ENCODE measurements at regions not wholly inside any gene's neighbourhood (a gene's known extent, or its start where the extent isn't known, plus 50 kb on each side); places are given as distances from the start of the nearest gene placed in this dataset.

GRCh38 chr3:988785-989184, 104.0 kb upstream of the CNTN6 start:
- no peak overlapping the region for H3K9ac ChIP-seq (replicated peaks in 1 of 4; ENCODE audit: extremely low read depth in 1 of 4, low read depth in 3 of 4, low read length in 3 of 4)
- H3K4me1 ChIP-seq (replicated peaks in 1 of 4; ENCODE audit: control insufficient read depth in 3 of 4, insufficient read depth in 4 of 4, low read length in 3 of 4) = no peaks in the 10 kb centered on the region
- H2AFZ ChIP-seq (ENCODE audit: low read length) = no peak overlapping the region
- H4K91ac ChIP-seq (replicated peaks; ENCODE audit: insufficient read length, low read length) = no peak overlapping the region
- no peak overlapping the region for H3K4me2 ChIP-seq (ENCODE audit: insufficient read depth in 1 of 2, low read depth in 2 of 2, low read length in 2 of 2)
- FAIRE-seq = no peak
- H4K8ac ChIP-seq (ENCODE audit: extremely low read depth, insufficient read depth, low read length) = no peak overlapping the region
- no peaks in the 10 kb centered on the region for H4K20me1 ChIP-seq (replicated peaks in 1 of 2; ENCODE audit: control insufficient read depth in 1 of 2, insufficient read depth in 2 of 2, low read length in 2 of 2)
- H3K79me1 ChIP-seq (ENCODE audit: low read depth, low read length) = no peaks in the 10 kb centered on the region
- H3K9me3 ChIP-seq (ENCODE audit: insufficient read depth in 2 of 2, low read depth in 1 of 2, low read length in 1 of 2) = peaks cover 0 to 6% of the 10 kb centered on the region in 2 experiments; a peak in 1 of 4 replicates
- H3K18ac ChIP-seq (ENCODE audit: extremely low read depth, low read length) = no peak overlapping the region
- no peak overlapping the region for H2AK5ac ChIP-seq (ENCODE audit: low read depth, low read length)
- no peak overlapping the region for H3K23ac ChIP-seq (ENCODE audit: insufficient read length)
- no peak overlapping the region for H2BK5ac ChIP-seq (ENCODE audit: low read depth, low read length)
- H2BK20ac ChIP-seq (ENCODE audit: low read length) = no peak overlapping the region
- ChIA-PET POLR2A (ENCODE audit: partially characterized antibody) (no interaction called here), CTCF (ENCODE audit: partially characterized antibody) (no interaction called here)
- no peak overlapping the region for H2BK15ac ChIP-seq (ENCODE audit: low read length)
- no peak overlapping the region for H3K27ac ChIP-seq (ENCODE audit: low read depth, low read length)
- no peak overlapping the region for H2BK12ac ChIP-seq (ENCODE audit: low read depth, low read length)
- no peaks in the 10 kb centered on the region for H3K27me3 ChIP-seq (replicated peaks in 1 of 4; ENCODE audit: control insufficient read depth in 3 of 4, extremely low read depth in 1 of 4, insufficient read depth in 3 of 4, low read length in 3 of 4)
- no peak overlapping the region for H2BK120ac ChIP-seq (replicated peaks; ENCODE audit: low read depth, low read length)
- no peak overlapping the region for H3K56ac ChIP-seq (replicated peaks; ENCODE audit: insufficient read length, low read depth, low read length)
- H3K79me2 ChIP-seq (ENCODE audit: control insufficient read depth in 1 of 2, insufficient read depth in 2 of 2, low read length in 2 of 2) = no peaks in the 10 kb centered on the region
- H3K36me3 ChIP-seq (ENCODE audit: control insufficient read depth in 2 of 4, insufficient read depth in 4 of 4, low read length in 3 of 4) = no peaks in the 10 kb centered on the region
- H3K4me3 ChIP-seq (ENCODE audit: extremely low read depth in 1 of 4, insufficient read depth in 2 of 4, low read depth in 3 of 4, low read length in 4 of 4) = no peak overlapping the region
- H3K14ac ChIP-seq (ENCODE audit: insufficient read length) = no peak overlapping the region
- peaks cover 6% of the 10 kb centered on the region; the same call in 1 of the 2 replicates for H3K23me2 ChIP-seq (ENCODE audit: low read depth, low read length)
- H4K5ac ChIP-seq (ENCODE audit: insufficient read length, low read depth, low read length) = no peak overlapping the region
- WGBS, 2 experiments (ENCODE audit: extremely low coverage in 1 of 2, insufficient coverage in 1 of 2, insufficient read length in 1 of 2, insufficient replicate concordance in 2 of 2, low coverage in 1 of 2, low lambda C conversion rate in 2 of 2, missing lambda C conversion rate in 1 of 2) = 84% methylated on average over 1 of the region's 1 CpG; no CpG with 5 or more reads in 1 of the 2 experiments
- no peak overlapping the region for H3K4ac ChIP-seq (replicated peaks; ENCODE audit: insufficient read length, low read depth, low read length)
- no peak for DNase-seq (ENCODE audit: low read depth in 1 of 2, low spot score in 2 of 2)
- TF ChIP-seq HDAC6 (IDR thresholded peaks at IDR 0.05; ENCODE audit: low read depth, low read length) (no peak), TAF7 (optimal IDR thresholded peaks at IDR 0.05; ENCODE audit: borderline replicate concordance, low read depth, low read length) (no peak), JUND (IDR thresholded peaks at IDR 0.05; ENCODE audit: low read length) (no peak), BRCA1 (IDR thresholded peaks at IDR 0.05; ENCODE audit: low read depth, low read length) (no peak), RNF2 (IDR thresholded peaks at IDR 0.05; ENCODE audit: borderline replicate concordance, low read depth, low read length, missing control alignments, poor library complexity, severe bottlenecking) (no peak), GABPA (IDR thresholded peaks at IDR 0.05; ENCODE audit: borderline replicate concordance, insufficient read depth, low read length) (no peak), ASH2L (IDR thresholded peaks at IDR 0.05; ENCODE audit: low read length) (no peak), EGR1 (IDR thresholded peaks at IDR 0.05; ENCODE audit: borderline replicate concordance, low read depth, low read length) (no peak), PHF8 (conservative IDR thresholded peaks at IDR 0.05; ENCODE audit: low read depth, low read length) (no peak), SP1 (IDR thresholded peaks at IDR 0.05; ENCODE audit: low read depth, low read length) (no peak), MAFK (IDR thresholded peaks at IDR 0.05; ENCODE audit: low read depth, low read length) (no peak), BACH1 (IDR thresholded peaks at IDR 0.05; ENCODE audit: low read length) (no peak), FOSL1 (IDR thresholded peaks at IDR 0.05; ENCODE audit: insufficient read depth, low read depth, low read length) (no peak), TAF1 (IDR thresholded peaks at IDR 0.05; ENCODE audit: low read depth, low read length) (no peak), SIN3A (conservative IDR thresholded peaks at IDR 0.05 in 1 of 2, IDR thresholded peaks at IDR 0.05 in 1 of 2; ENCODE audit: low read depth in 1 of 2, low read length in 2 of 2) (no peak)

Measured in H1 (cell line).